GM23338 (cell line): ENCODE measurements at regions not wholly inside any gene's neighbourhood (a gene's known extent, or its start where the extent isn't known, plus 50 kb on each side); places are given as distances from the start of the nearest gene placed in this dataset.

ENCODE experiments used
- ATAC-seq: fragments of 200-7000 bp; cut with Tn5 transposase; 3 replicates; pipeline ENCODE4 v1.9.1; 2020
- DNase-seq: peaks from one replicate; pipeline ENCODE4 v3.0.0-alpha.2; 2015; ENCODE audit warnings: low spot score
- H2AFZ ChIP-seq: fragments of 200-600 bp; sonication (generic); 2 replicates; pipeline ENCODE4 v1.8.0; 2016; ENCODE audit warnings: antibody characterized with exemption, mild to moderate bottlenecking, moderate library complexity
- H3F3A ChIP-seq: fragments of 200-600 bp; sonication (generic); replicated peaks from 2 replicates; pipeline ENCODE4 v1.8.0; 2017; ENCODE audit warnings: antibody characterized with exemption, mixed run types, low read depth
- H3K27ac ChIP-seq: fragments of 200-600 bp; sonication (generic); 2 replicates; pipeline ENCODE4 v1.6.1; 2016; ENCODE audit warnings: low read depth
- H3K27me3 ChIP-seq: fragments of 200-600 bp; sonication (generic); 2 replicates; pipeline ENCODE4 v1.8.0; 2016; ENCODE audit warnings: mild to moderate bottlenecking, mixed run types, moderate library complexity; ENCODE audit not compliant: insufficient read depth
- H3K36me3 ChIP-seq: fragments of 200-600 bp; sonication (generic); 2 replicates; pipeline ENCODE4 v1.8.0; 2016; ENCODE audit warnings: mild to moderate bottlenecking; ENCODE audit not compliant: insufficient read depth
- H3K4me1 ChIP-seq: fragments of 200-600 bp; sonication (generic); 2 replicates; pipeline ENCODE4 v1.8.0; 2016; ENCODE audit warnings: mild to moderate bottlenecking, moderate library complexity; ENCODE audit not compliant: insufficient read depth
- H3K4me2 ChIP-seq: fragments of 200-600 bp; sonication (generic); 2 replicates; pipeline ENCODE4 v1.7.1; 2017; ENCODE audit warnings: mixed run types
- H3K4me3 ChIP-seq: fragments of 200-600 bp; sonication (generic); 2 replicates; pipeline ENCODE4 v1.6.1; 2016; ENCODE audit warnings: mixed run types
- H3K79me2 ChIP-seq: fragments of 200-600 bp; sonication (generic); replicated peaks from 2 replicates; pipeline ENCODE4 v1.8.0; 2017; ENCODE audit warnings: mild to moderate bottlenecking; ENCODE audit not compliant: insufficient read depth
- H3K9me2 ChIP-seq: fragments of 200-600 bp; sonication (generic); 2 replicates; pipeline ENCODE4 v1.8.0; 2017; ENCODE audit not compliant: insufficient read depth
- H4K20me1 ChIP-seq: fragments of 200-600 bp; sonication (generic); replicated peaks from 2 replicates; pipeline ENCODE4 v1.8.0; 2017; ENCODE audit warnings: mild to moderate bottlenecking; ENCODE audit not compliant: insufficient read depth
- H3K27ac Mint-ChIP-seq: 2 replicates; pipeline ENCODE4 v1.8.0; 2020; ENCODE audit warnings: inconsistent platforms, mild to moderate bottlenecking, moderate library complexity, mixed read lengths
- H3K27me3 Mint-ChIP-seq: 3 replicates; pipeline ENCODE4 v1.8.0; 2022; ENCODE audit warnings: low read depth, mild to moderate bottlenecking, moderate library complexity, mixed read lengths, inconsistent platforms; ENCODE audit not compliant: insufficient read depth, poor library complexity
- H3K36me3 Mint-ChIP-seq: 3 replicates; pipeline ENCODE4 v1.8.0; 2021; ENCODE audit warnings: low read depth, mild to moderate bottlenecking, inconsistent platforms, moderate library complexity, mixed read lengths
- H3K4me1 Mint-ChIP-seq: 3 replicates; pipeline ENCODE4 v1.8.0; 2020; ENCODE audit warnings: mild to moderate bottlenecking, inconsistent platforms, mixed read lengths
- H3K4me3 Mint-ChIP-seq: 3 replicates; pipeline ENCODE4 v1.8.0; 2021; ENCODE audit warnings: moderate library complexity, mild to moderate bottlenecking, inconsistent platforms, mixed read lengths
- H3K9me3 Mint-ChIP-seq: 3 replicates; pipeline ENCODE4 v1.8.0; 2020; ENCODE audit warnings: moderate library complexity, mild to moderate bottlenecking, inconsistent platforms, mixed read lengths
- CREB1 ChIP-seq: fragments of 250-450 bp; sonication (Bioruptor Pico); IDR thresholded peaks from 2 replicates; pipeline ENCODE4 v1.5.0; 2020; ENCODE audit warnings: low read depth, mild to moderate bottlenecking, moderate library complexity
- CTCF ChIP-seq, 2 experiments: fragments of 200-600 bp in 1 of 2; sonication (generic) in 1 of 2; conservative IDR thresholded peaks; 2 replicates each; pipeline versions ENCODE4 v1.5.1 to v1.6.1; 2016 to 2017; ENCODE audit warnings: antibody characterized with exemption in 2 of 2, low read depth in 2 of 2, mild to moderate bottlenecking in 2 of 2, moderate library complexity in 1 of 2
- ETS1 ChIP-seq: IDR thresholded peaks from 2 replicates; pipeline ENCODE4 v1.6.1; 2016; ENCODE audit warnings: antibody characterized with exemption
- EZH2 ChIP-seq: fragments of 200-600 bp; sonication (generic); IDR thresholded peaks from one replicate; pipeline ENCODE4 v1.8.0; 2017; ENCODE audit warnings: antibody characterized with exemption, mild to moderate bottlenecking, low read depth; ENCODE audit not compliant: unreplicated experiment
- EZH2phosphoT487 ChIP-seq: fragments of 200-600 bp; sonication (generic); IDR thresholded peaks from one replicate; pipeline ENCODE4 v1.8.1; 2018; ENCODE audit warnings: antibody characterized with exemption; ENCODE audit not compliant: unreplicated experiment
- JUNB ChIP-seq: IDR thresholded peaks from one replicate; pipeline ENCODE4 v1.6.1; 2016; ENCODE audit warnings: antibody characterized with exemption; ENCODE audit not compliant: unreplicated experiment
- NANOG ChIP-seq: IDR thresholded peaks from 2 replicates; pipeline ENCODE4 v1.6.1; 2016; ENCODE audit warnings: antibody characterized with exemption, borderline replicate concordance
- REST ChIP-seq: IDR thresholded peaks from one replicate; pipeline ENCODE4 v1.6.1; 2018; ENCODE audit warnings: antibody characterized with exemption; ENCODE audit not compliant: unreplicated experiment
- ZNF114 ChIP-seq: fragments of 250-450 bp; sonication (Bioruptor Pico); IDR thresholded peaks from 2 replicates; pipeline ENCODE4 v1.5.0; 2020; ENCODE audit warnings: mild to moderate bottlenecking, moderate library complexity
- ZNF331 ChIP-seq: fragments of 250-450 bp; sonication (Bioruptor Pico); IDR thresholded peaks from 2 replicates; pipeline ENCODE4 v1.5.0; 2020; ENCODE audit warnings: low read depth, mild to moderate bottlenecking, moderate library complexity

DNA sequence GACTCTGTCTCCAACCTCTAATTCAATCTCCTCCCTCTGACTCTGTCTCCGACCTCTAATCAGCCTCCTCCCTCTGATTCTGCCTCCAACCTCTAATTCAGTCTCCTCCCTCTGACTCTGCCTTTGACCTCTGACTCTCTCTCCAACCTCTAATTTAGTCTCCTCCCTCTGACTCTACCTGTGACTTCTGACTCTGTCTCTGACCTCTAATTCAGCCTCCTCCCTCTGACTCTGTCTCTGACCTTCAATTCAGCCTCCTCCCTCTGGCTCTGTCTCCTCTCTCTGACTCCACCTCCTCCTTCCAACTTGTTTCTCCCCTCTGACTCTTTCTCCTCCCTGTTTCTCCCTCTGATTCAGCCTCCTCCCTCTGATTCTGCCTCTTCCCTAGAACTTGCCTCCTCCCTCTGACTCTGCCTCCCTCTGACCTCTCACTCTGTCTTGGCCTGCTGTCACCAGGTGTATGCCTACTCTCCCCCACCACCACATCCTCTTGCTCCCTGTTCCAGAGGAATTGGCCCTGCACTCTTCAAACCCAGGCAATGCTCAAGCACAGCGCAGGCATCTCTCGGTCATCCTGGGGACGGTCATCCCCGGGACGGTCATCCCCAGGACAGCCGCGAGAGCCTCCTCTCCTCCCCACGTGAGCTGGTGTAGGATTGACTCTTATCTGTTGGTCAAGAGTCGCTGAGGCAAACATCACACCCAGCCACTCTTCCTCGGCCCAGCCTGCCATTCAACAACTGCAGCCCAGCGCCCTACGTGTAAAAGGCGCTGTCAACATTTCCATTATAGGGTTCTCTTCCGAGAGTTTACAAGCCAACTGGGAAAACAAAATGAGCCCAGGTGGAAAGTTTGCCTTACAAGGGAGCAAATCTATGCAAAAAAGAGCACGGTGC lies 60.2 kb downstream of the ZIC5 start (continued):
- no peak for TF ChIP-seq EZH2phosphoT487
- TF ChIP-seq EZH2 = no peak
- no peak for TF ChIP-seq CREB1 (CRISPR knock-in tag)
- TF ChIP-seq ZNF331 (CRISPR knock-in tag) = no peak
- TF ChIP-seq JUNB = no peak
- TF ChIP-seq REST = no peak
- TF ChIP-seq CTCF (conservative IDR thresholded peaks at IDR 0.05; ENCODE audit: low read depth in 2 of 2) = no peak
- no peak for TF ChIP-seq ETS1
- no peak for TF ChIP-seq ZNF114 (CRISPR knock-in tag)

GRCh38 chr13:99909836-99910619 lies 61.5 kb downstream of the ZIC5 start:
- H3K36me3 Mint-ChIP-seq = peaks cover 3% of the 10 kb centered on the region; the same call in 1 of the 3 replicates
- no peak overlapping the region for H3K4me3 ChIP-seq
- no peak overlapping the region for H3K27ac ChIP-seq
- no peak overlapping the region for H3K4me3 Mint-ChIP-seq
- 0 out of 2 replicates have a peak, but pooled peaks cover 3% of the 10 kb centered on the region for H3F3A ChIP-seq
- TF ChIP-seq ZNF331 (CRISPR knock-in tag) (no peak), NANOG (no peak), EZH2 (no peak), ZNF114 (CRISPR knock-in tag) (no peak), ETS1 (no peak), CTCF (conservative IDR thresholded peaks at IDR 0.05; ENCODE audit: low read depth in 2 of 2) (no peak)
- H3K9me3 Mint-ChIP-seq = no peaks in the 10 kb centered on the region; the same call in 2 of the 3 replicates
- H3K4me1 Mint-ChIP-seq = peaks cover 35% of the 10 kb centered on the region
- no peak for ATAC-seq
- H3K27me3 ChIP-seq = no peaks in the 10 kb centered on the region
- peaks cover 29% of the 10 kb centered on the region for H3K4me1 ChIP-seq
- no peaks in the 10 kb centered on the region for H4K20me1 ChIP-seq
- no peaks in the 10 kb centered on the region for H3K79me2 ChIP-seq
- DNase-seq = no peak
- H3K27ac Mint-ChIP-seq = no peak overlapping the region
- peaks cover 11% of the 10 kb centered on the region for H3K27me3 Mint-ChIP-seq
- no peaks in the 10 kb centered on the region; the same call in 1 of the 2 replicates for H3K9me2 ChIP-seq
- H3K36me3 ChIP-seq = peaks cover 5% of the 10 kb centered on the region; the same call in 1 of the 2 replicates
- no peak overlapping the region for H3K4me2 ChIP-seq
- no peak overlapping the region for H2AFZ ChIP-seq
